ENCODE measurements at regions not wholly inside any gene's neighbourhood (a gene's known extent, or its start where the extent isn't known, plus 50 kb on each side); places are given as distances from the start of the nearest gene placed in this dataset.

DNA sequence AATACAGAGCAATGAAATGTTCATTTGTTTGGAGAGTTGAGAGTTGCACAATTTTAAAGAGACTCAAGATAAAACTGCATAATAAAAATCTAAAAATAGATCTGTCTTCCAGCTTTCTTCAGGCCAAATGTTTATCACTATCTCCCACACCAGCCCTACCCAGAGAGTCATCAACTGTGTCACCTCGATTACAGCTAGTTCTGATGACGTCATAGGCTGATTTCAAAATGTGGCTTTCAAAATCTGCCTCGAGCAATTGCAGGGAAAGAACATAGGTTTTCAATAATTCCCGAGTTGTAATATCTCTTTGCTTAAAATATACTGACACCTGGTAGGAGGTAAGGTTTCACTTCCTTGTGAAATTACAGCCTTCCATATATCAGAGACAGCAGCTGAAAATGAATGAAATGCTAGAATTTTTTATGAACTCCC lies 677.6 kb upstream of the ID2 start:
- TF ChIP-seq TAF1 (IDR thresholded peaks at IDR 0.05; ENCODE audit: low read depth): no peak
- TF ChIP-seq, protein P1, sequence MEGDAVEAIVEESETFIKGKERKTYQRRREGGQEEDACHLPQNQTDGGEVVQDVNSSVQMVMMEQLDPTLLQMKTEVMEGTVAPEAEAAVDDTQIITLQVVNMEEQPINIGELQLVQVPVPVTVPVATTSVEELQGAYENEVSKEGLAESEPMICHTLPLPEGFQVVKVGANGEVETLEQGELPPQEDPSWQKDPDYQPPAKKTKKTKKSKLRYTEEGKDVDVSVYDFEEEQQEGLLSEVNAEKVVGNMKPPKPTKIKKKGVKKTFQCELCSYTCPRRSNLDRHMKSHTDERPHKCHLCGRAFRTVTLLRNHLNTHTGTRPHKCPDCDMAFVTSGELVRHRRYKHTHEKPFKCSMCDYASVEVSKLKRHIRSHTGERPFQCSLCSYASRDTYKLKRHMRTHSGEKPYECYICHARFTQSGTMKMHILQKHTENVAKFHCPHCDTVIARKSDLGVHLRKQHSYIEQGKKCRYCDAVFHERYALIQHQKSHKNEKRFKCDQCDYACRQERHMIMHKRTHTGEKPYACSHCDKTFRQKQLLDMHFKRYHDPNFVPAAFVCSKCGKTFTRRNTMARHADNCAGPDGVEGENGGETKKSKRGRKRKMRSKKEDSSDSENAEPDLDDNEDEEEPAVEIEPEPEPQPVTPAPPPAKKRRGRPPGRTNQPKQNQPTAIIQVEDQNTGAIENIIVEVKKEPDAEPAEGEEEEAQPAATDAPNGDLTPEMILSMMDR (IDR thresholded peaks at IDR 0.05; ENCODE audit: poor library complexity, severe bottlenecking): no peak
- no peak for TF ChIP-seq EZH2 (IDR thresholded peaks at IDR 0.05; ENCODE audit: borderline replicate concordance, insufficient read depth, low read length, poor library complexity, severe bottlenecking)
- TF ChIP-seq EP300 (conservative IDR thresholded peaks at IDR 0.05; ENCODE audit: poor library complexity, severe bottlenecking): no peak
- TF ChIP-seq POLR2AphosphoS5 (IDR thresholded peaks at IDR 0.05): no peak
- no peak for TF ChIP-seq SMC3 (conservative IDR thresholded peaks at IDR 0.05; ENCODE audit: poor library complexity)

All from neural cell (in vitro differentiated cells).